Stimulated activated memory B cell treated with anti-CD40 and anti-IgM and Interleukin-4, amounts not matched to agents 10 μg/mL and 1 μg/mL and 100 μg/mL, for 72 hours (primary cell): ENCODE measurements at regions not wholly inside any gene's neighbourhood (a gene's known extent, or its start where the extent isn't known, plus 50 kb on each side); places are given as distances from the start of the nearest gene placed in this dataset.

Experiments used
- ATAC-seq: fragments of 150-1000 bp; cut with Tn5 transposase; 2 replicates; pipeline ENCODE4 v1.10.0; 2021
- H3K27ac Mint-ChIP-seq: one replicate; pipeline ENCODE4 v1.8.0; 2022; ENCODE audit warnings: mild to moderate bottlenecking, mixed read lengths
- H3K27me3 Mint-ChIP-seq: one replicate; pipeline ENCODE4 v1.8.0; 2022; ENCODE audit warnings: mixed read lengths
- H3K36me3 Mint-ChIP-seq: one replicate; pipeline ENCODE4 v1.8.0; 2022; ENCODE audit warnings: mixed read lengths
- H3K4me1 Mint-ChIP-seq: one replicate; pipeline ENCODE4 v1.8.0; 2022; ENCODE audit warnings: mixed read lengths
- H3K4me3 Mint-ChIP-seq: one replicate; pipeline ENCODE4 v1.8.0; 2022; ENCODE audit warnings: mild to moderate bottlenecking, moderate library complexity, mixed read lengths
- H3K9me3 Mint-ChIP-seq: one replicate; pipeline ENCODE4 v1.8.0; 2022; ENCODE audit warnings: mixed read lengths

DNA sequence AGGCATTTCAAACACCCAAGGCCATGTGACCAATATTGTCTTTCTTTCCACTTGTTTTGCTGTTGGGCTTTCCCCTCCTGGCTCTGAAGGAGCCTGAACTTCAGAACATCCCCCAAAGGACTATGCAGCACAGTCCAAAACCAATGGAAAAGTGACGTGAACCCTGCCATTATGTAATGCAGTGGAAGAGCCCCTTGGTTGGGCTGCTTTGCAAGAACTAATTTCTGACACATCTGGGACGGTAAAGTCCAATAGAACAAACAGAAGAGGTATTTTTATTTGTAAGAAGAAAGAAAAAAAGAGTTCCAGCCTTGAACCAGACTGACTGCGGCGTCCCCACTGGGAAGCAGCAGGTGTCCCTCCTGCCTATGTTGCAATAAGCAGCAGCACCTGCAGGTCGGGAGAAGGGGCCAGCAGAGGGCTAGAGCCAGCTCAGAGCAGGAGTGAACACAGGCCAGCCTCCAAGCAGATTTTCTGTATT lies 116.7 kb downstream of the CDC7 start:
- Mint-ChIP-seq H3K4me1 (no peaks in the 10 kb centered on the region), H3K9me3 (no peaks in the 10 kb centered on the region), H3K27me3 (peaks cover 45% of the 10 kb centered on the region), H3K36me3 (no peaks in the 10 kb centered on the region), H3K27ac (no peak overlapping the region), H3K4me3 (no peak overlapping the region)
- no peak for ATAC-seq

DNA sequence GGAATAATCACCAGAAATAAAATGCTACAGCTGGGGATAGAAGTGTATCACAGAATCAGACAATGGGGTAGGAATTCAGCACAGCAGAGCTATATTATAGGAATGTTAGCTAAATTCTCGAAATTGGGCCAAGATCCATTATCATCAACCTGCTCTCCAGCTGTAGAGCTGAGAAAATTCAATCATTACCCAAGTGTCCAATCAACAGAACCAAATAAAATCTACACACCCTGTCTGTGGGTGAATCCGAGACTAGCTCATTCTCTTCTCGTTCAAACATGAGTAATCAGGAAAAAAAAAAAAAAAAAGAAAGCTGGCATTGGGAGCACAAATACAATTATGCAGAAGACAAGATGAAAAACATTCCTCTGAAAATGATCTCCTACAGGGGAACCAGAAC lies 119.2 kb downstream of the CDC7 start:
- no peak overlapping the region for H3K27ac Mint-ChIP-seq
- ATAC-seq: no peak
- peaks cover 4% of the 10 kb centered on the region for H3K9me3 Mint-ChIP-seq
- H3K27me3 Mint-ChIP-seq: peaks cover 64% of the 10 kb centered on the region
- no peaks in the 10 kb centered on the region for H3K36me3 Mint-ChIP-seq
- no peaks in the 10 kb centered on the region for H3K4me1 Mint-ChIP-seq
- H3K4me3 Mint-ChIP-seq: no peak overlapping the region

DNA sequence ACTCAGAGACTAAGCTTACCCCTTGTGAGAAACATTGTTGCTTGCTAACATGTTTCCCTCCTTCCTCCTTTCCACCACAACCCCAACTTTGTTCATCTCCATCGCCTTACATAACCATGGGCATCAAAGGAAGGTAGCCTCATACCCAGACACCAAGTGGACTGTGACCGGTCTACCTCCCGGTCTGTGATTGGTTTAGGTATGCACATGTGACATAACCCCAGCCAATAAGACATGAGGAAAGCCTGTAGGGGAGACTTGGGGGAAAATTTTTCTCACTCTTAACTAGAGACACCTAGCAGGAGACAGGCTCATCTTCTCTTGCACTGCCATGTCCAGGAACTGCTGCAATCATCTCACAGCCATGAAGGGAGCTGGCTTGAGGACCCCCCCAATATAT lies 120.7 kb downstream of the CDC7 start:
- Mint-ChIP-seq H3K4me3 (no peak overlapping the region), H3K27ac (no peak overlapping the region), H3K36me3 (no peaks in the 10 kb centered on the region), H3K9me3 (peaks cover 4% of the 10 kb centered on the region), H3K27me3 (peaks cover 57% of the 10 kb centered on the region), H3K4me1 (no peaks in the 10 kb centered on the region)
- ATAC-seq: peak; percentile 34

DNA sequence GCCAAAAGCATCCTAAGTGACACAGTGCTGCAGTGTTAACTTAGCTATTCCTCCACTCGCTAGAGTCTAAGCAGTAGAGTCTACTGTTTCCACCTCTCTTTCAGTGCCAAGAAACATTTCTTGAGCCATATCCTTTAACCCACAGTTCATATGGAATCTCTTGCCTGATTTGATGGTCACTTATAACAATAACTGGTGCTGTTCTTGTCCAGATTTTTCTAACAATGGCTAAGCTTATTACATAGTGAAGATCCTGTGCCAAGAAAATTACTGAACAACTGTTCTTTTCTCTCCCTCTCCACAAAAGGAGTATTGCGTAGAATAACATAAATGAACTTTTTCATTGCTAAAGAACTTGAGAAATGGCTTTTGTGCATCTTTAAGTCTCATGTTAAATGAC lies 121.3 kb downstream of the CDC7 start:
- Mint-ChIP-seq H3K27ac (no peak overlapping the region), H3K27me3 (peaks cover 52% of the 10 kb centered on the region)

GRCh38 chr1:91622616-91623015 lies 122.0 kb downstream of the CDC7 start:
- H3K4me1 Mint-ChIP-seq: no peaks in the 10 kb centered on the region
- no peak overlapping the region for H3K27ac Mint-ChIP-seq
- no peak for ATAC-seq
- H3K4me3 Mint-ChIP-seq: no peak overlapping the region
- H3K9me3 Mint-ChIP-seq: peaks cover 4% of the 10 kb centered on the region
- H3K36me3 Mint-ChIP-seq: no peaks in the 10 kb centered on the region
- H3K27me3 Mint-ChIP-seq: peaks cover 48% of the 10 kb centered on the region

More for the DNA sequence above, 121.3 kb downstream of the CDC7 start:
- no peak for ATAC-seq
- peaks cover 4% of the 10 kb centered on the region for H3K9me3 Mint-ChIP-seq
- H3K4me1 Mint-ChIP-seq: no peaks in the 10 kb centered on the region
- H3K36me3 Mint-ChIP-seq: no peaks in the 10 kb centered on the region
- H3K4me3 Mint-ChIP-seq: no peak overlapping the region

GRCh38 chr1:91623020-91623419 lies 122.4 kb downstream of the CDC7 start:
- Mint-ChIP-seq H3K4me1 (no peaks in the 10 kb centered on the region), H3K4me3 (no peak overlapping the region), H3K9me3 (peaks cover 4% of the 10 kb centered on the region), H3K36me3 (no peaks in the 10 kb centered on the region), H3K27me3 (peaks cover 48% of the 10 kb centered on the region), H3K27ac (no peak overlapping the region)
- no peak for ATAC-seq

GRCh38 chr1:91624331-91624730 lies 123.7 kb downstream of the CDC7 start:
- Mint-ChIP-seq H3K27me3 (peaks cover 39% of the 10 kb centered on the region), H3K4me3 (no peak overlapping the region)
- no peak for ATAC-seq

More at GRCh38 chr1:91624331-91624730, 123.7 kb downstream of the CDC7 start:
- no peak overlapping the region for H3K27ac Mint-ChIP-seq
- H3K36me3 Mint-ChIP-seq: no peaks in the 10 kb centered on the region
- no peaks in the 10 kb centered on the region for H3K4me1 Mint-ChIP-seq
- H3K9me3 Mint-ChIP-seq: peaks cover 4% of the 10 kb centered on the region
